NCI-H524 (cell line): ENCODE measurements at regions not wholly inside any gene's neighbourhood (a gene's known extent, or its start where the extent isn't known, plus 50 kb on each side); places are given as distances from the start of the nearest gene placed in this dataset.
"Not testable (repeated sequence)": the region's sequence is repeated elsewhere in the genome, so short reads cannot be mapped to it uniquely, and the experiment has no call there.

Experiments used
- DNase-seq, 2 experiments: peaks; one replicate each; lab custom pipeline; 2025; lab: John Stamatoyannopoulos, UW

- DNase-seq = no peak
These were observed 129.2 kb downstream of the TBX18 start for GRCh38 chr6:84635081-84635761.

DNA sequence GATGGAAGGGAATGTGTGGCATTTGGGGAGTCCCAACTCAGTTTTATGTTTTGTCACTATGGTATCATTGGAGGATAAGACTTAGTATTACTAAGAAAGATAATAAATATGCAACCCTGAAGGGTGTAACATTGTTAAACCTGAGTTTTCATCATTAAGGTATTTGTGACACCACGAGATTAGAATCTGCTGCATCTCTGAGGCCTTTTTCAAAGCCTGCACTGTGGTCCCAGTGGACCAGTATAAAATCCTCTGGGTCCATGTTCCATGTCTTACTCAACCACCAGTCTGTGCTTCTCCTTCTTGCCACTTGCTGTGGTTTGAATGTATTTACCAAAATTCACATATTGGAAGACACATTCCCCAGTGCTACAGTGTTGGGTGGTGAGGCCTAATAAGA lies 130.6 kb downstream of the TBX18 start:
- DNase-seq = no peak

DNA sequence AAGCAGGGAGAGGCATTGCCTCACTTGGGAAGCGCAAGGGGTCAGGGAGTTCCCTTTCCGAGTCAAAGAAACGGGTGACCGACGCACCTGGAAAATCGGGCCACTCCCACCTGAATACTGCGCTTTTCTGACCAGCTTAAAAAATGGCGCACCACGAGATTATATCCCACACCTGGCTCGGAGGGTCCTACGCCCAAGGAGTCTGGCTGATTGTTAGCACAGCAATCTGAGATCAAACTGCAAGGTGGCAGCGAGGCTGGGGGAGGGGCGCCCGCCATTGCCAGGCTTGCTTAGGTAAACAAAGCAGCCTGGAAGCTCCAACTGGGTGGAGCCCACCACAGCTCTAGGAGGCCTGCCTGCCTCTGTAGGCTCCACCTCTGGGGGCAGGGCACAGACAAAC lies 137.9 kb downstream of the TBX18 start:
- DNase-seq = not testable (repeated sequence)

GRCh38 chr6:84625506-84625905 lies 138.9 kb downstream of the TBX18 start:
- DNase-seq = no peak

GRCh38 chr6:84623956-84624680 lies 140.3 kb downstream of the TBX18 start:
- DNase-seq = no peak

DNA sequence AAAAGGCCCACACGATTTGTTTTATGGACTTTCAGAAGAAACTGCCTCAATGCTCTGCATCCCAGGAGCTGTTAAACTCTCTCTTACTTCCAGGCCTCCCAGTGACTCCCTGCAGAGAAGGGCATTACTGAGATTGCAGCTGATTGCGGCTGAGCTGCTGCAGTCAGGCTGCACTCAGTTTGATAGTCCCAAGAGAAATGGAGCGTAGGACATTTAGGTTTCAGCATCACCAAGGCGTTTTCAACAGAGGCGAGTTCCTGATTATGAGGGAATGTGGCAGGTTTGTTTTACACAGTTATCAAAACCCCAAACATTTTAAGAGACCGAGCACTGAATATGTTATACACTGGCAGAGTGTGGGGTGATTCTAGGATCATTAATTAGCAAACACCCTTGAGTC lies 145.6 kb downstream of the TBX18 start:
- no peak for DNase-seq

GRCh38 chr6:84618046-84618752 lies 146.2 kb downstream of the TBX18 start:
- no peak for DNase-seq

- no peak for DNase-seq
These were observed 148.4 kb downstream of the TBX18 start for GRCh38 chr6:84615987-84616386.

GRCh38 chr6:84615113-84615850 lies 149.1 kb downstream of the TBX18 start:
- DNase-seq = no peak

DNA sequence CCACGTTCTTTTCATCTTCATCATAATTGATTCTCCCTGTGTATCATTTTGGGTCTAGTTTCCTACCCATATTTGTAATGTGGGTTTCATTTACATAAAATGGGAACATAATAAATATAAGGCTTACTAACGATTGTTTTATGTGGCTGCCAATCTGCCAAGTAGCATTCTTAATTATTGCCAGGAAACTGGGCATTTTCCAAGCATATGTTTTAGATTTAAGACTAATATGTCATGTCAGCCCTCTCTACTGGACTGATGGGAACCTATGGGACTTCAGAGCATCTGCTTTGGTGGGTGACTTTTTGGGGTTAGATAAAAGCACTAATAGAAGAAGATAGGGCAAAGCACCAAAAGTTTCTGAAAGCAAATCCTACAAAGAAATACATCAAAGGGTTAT lies 157.5 kb downstream of the TBX18 start:
- DNase-seq = no peak

DNA sequence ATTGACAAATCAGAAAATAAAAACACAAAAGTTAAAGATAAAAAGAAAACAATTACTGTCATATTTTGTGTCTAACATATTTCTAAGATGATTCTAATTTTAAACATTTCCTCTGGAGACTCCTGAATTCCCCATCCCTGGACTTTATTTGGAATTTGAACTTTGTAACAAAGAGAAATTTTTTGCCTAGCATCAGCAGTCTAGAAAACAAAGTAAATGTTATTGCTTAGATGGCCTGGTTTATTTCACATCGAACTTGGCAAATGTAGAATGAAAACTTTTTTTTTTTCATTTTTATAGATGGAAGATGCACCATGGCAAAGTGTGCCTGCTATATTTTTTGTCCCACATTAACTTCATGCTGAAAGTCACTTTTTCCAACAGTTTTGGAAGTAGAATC lies 159.1 kb downstream of the TBX18 start:
- no peak for DNase-seq

- no peak for DNase-seq
These were observed 163.0 kb downstream of the TBX18 start for GRCh38 chr6:84601366-84601765.

DNA sequence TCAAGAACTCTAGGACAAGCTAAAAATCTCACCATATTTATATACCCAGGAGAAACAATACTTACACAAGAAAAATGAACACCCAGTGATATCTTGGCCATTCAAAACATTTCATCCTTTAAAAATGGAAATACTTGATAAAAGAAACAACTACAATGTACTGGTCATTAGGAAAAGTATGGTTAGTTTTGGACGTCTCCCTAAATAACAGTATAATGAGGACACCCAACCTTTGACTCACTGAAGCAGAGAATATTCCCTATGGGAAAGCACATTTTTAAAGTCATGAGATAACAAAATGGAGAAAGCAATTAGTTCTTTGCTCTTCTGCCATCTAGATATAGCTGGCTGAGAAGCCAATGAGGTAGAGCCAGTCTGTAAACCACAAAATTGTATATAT lies 164.4 kb downstream of the TBX18 start:
- no peak for DNase-seq

GRCh38 chr6:84597238-84597875 lies 167.0 kb downstream of the TBX18 start:
- no peak for DNase-seq

- no peak for DNase-seq
These were observed 167.9 kb downstream of the TBX18 start for GRCh38 chr6:84596488-84596887.

GRCh38 chr6:84588697-84589080 lies 175.7 kb downstream of the TBX18 start:
- DNase-seq = no peak

DNA sequence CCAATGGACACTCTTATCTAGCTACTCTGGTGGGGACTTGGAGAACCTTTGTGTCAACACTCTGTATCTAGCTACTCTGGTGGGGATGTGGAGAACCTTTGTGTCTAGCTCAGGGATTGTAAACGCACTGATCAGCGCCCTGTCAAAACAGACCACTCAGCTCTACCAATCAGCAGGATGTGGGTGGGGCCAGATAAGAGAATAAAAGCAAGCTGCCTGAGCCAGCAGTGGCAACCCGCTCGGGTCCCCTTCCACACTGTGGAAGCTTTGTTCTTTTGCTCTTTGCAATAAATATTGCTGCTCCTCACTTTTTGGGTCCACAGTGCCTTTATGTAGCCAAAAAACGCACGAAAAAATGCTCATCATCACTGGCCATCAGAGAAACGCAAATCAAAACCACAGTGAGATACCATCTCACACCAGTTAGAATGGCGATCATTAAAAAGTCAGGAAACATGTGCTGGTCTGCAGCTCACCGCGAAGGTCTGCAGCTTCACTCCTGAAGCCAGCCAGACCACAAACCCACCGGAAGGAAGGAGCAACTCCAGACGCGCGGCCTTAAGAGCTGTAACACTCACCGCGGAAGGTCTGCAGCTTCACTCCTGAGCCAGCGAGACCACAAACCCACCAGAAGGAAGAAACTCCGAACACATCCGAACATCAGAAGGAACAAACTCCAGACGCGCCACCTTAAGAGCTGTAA lies 176.3 kb downstream of the TBX18 start:
- DNase-seq = not testable (repeated sequence)

DNA sequence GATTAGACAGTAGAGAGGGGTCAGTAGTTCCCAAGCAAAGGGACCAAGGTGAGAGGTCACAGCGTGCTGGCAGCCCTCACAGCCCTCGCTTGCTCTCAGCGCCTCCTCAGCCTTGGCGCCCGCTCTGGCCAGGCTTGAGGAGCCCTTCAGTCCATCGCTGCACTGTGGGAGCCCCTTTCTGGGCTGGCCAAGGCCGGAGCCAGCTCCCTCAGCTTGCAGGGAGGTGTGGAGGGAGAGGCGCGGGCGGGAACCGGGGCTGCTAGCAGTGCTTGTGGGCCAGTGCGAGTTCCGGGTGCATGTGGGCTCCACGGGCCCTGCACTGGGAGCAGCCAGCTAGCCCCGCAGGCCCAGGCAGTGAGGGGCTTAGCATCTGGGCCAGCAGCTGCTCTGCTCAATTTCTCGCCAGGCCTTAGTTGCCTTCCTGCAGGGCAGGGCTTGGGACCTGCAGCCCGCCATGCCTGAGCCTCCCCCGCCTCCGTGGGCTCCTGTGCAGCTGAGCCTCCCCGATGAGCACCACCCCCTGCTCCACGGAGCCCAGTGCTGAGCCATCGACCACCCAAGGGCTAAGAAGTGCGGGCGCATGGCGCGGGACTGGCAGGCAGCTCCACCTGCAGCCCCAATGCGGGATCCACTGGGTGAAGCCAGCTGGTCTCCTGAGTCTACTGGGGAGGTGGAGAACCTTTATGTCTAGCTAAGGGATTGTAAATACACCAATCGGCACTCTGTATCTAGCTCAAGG lies 177.0 kb downstream of the TBX18 start:
- DNase-seq = not testable (repeated sequence)

GRCh38 chr6:84583784-84584183 lies 180.6 kb downstream of the TBX18 start:
- no peak for DNase-seq

GRCh38 chr6:84582997-84583396 lies 181.4 kb downstream of the TBX18 start:
- no peak for DNase-seq
